ENCODE measurements at regions not wholly inside any gene's neighbourhood (a gene's known extent, or its start where the extent isn't known, plus 50 kb on each side); places are given as distances from the start of the nearest gene placed in this dataset.

- no peak overlapping the region for H3K4me3 ChIP-seq (replicated peaks in 1 of 2; ENCODE audit: low read depth in 2 of 2, low read length in 2 of 2)
- no peak for TF ChIP-seq CTCF (IDR thresholded peaks at IDR 0.05; ENCODE audit: low read depth, low read length)
- DNase-seq (ENCODE audit: low read depth in 2 of 2), result no peak
Observed at GRCh38 chr2:38438883-38439612, 62.0 kb upstream of the ATL2 start.

GRCh38 chr2:38438133-38438882, 61.2 kb upstream of the ATL2 start:
- no peak overlapping the region for H3K4me3 ChIP-seq (replicated peaks in 1 of 2; ENCODE audit: low read depth in 2 of 2, low read length in 2 of 2)
- no peak for DNase-seq (ENCODE audit: low read depth in 2 of 2)
- no peak for TF ChIP-seq CTCF (IDR thresholded peaks at IDR 0.05; ENCODE audit: low read depth, low read length)

- no peak for DNase-seq (ENCODE audit: low read depth in 2 of 2)
- no peak for TF ChIP-seq CTCF (IDR thresholded peaks at IDR 0.05; ENCODE audit: low read depth, low read length)
- H3K4me3 ChIP-seq (replicated peaks in 1 of 2; ENCODE audit: low read depth in 2 of 2, low read length in 2 of 2), result no peak overlapping the region
Observed at GRCh38 chr2:38436227-38436664, 59.2 kb upstream of the ATL2 start.

- TF ChIP-seq CTCF (IDR thresholded peaks at IDR 0.05; ENCODE audit: low read depth, low read length), result no peak
- no peak overlapping the region for H3K4me3 ChIP-seq (replicated peaks in 1 of 2; ENCODE audit: low read depth in 2 of 2, low read length in 2 of 2)
- no peak for DNase-seq (ENCODE audit: low read depth in 2 of 2)
Observed at GRCh38 chr2:38435775-38436174, 58.7 kb upstream of the ATL2 start.

- TF ChIP-seq CTCF (IDR thresholded peaks at IDR 0.05; ENCODE audit: low read depth, low read length), result no peak
- no peak overlapping the region for H3K4me3 ChIP-seq (replicated peaks in 1 of 2; ENCODE audit: low read depth in 2 of 2, low read length in 2 of 2)
- DNase-seq (ENCODE audit: low read depth in 2 of 2), result no peak
Observed at GRCh38 chr2:38434595-38434994, 57.5 kb upstream of the ATL2 start.

GRCh38 chr2:38433607-38433975, 56.5 kb upstream of the ATL2 start:
- no peak for TF ChIP-seq CTCF (IDR thresholded peaks at IDR 0.05; ENCODE audit: low read depth, low read length)
- no peak overlapping the region for H3K4me3 ChIP-seq (replicated peaks in 1 of 2; ENCODE audit: low read depth in 2 of 2, low read length in 2 of 2)
- no peak for DNase-seq (ENCODE audit: low read depth in 2 of 2)
